ENCODE measurements at regions not wholly inside any gene's neighbourhood (a gene's known extent, or its start where the extent isn't known, plus 50 kb on each side); places are given as distances from the start of the nearest gene placed in this dataset.

DNA sequence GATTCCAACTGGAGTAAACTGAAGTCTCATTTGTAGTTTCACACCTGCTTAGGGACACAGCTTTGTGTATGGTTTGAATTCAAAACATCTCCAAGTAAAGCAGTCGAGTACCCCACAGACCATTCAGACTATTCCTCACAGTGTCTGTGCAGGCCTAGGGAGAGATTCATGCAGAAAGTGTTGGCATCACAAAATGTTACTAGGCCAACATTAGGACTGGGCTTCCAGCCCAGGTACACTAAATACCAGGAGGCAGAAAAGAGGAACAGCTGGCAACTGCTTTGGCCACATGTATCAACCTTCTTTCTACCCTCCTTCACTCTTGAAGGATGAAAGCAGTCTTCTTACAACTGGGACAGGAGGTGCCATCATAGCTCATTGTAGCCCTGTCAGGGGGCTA, 270.4 kb upstream of the TMEFF2 start:
- Histone ChIP-seq H3K27me3 (ENCODE audit: insufficient read depth, low read length) (no peaks in the 10 kb centered on the region), H3K9me3 (ENCODE audit: insufficient read depth, low read depth, low read length) (no peaks in the 10 kb centered on the region), H3K4me3 (ENCODE audit: low read length) (no peak overlapping the region), H3K4me1 (ENCODE audit: insufficient read depth, low read length) (no peaks in the 10 kb centered on the region), H3K9ac (ENCODE audit: low read depth, low read length) (no peak overlapping the region), H3K27ac (ENCODE audit: low read depth, low read length) (no peak overlapping the region), H3K36me3 (ENCODE audit: insufficient read depth, low read length) (no peaks in the 10 kb centered on the region)
- WGBS: 100% methylated on average over 1 of the region's 1 CpG

DNA sequence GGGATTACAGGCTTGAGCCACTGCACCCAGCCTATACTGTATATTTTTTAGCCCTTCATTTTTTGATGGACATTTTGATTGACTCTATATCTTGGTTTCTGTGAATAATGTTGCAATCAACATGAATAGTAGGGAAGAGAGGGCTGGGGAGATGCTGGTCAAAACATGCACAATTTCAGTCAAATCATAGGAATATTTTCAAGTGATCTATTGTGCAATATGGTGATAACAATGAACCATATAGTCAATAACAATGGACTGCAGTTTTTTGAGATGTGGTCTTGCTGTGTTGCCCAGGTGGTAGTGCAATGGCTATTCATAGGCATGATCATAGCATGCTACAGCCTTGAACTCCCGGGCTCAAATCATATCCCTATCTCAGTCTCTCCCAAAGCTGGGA, 264.7 kb upstream of the TMEFF2 start:
- H3K9me3 ChIP-seq (ENCODE audit: insufficient read depth, low read depth, low read length): no peaks in the 10 kb centered on the region
- no peak overlapping the region for H3K9ac ChIP-seq (ENCODE audit: low read depth, low read length)
- H3K27ac ChIP-seq (ENCODE audit: low read depth, low read length): no peak overlapping the region
- H3K27me3 ChIP-seq (ENCODE audit: insufficient read depth, low read length): no peaks in the 10 kb centered on the region
- no peaks in the 10 kb centered on the region for H3K36me3 ChIP-seq (ENCODE audit: insufficient read depth, low read length)
- H3K4me1 ChIP-seq (ENCODE audit: insufficient read depth, low read length): no peaks in the 10 kb centered on the region
- WGBS: no CpG with 5 or more reads among the region's 1 CpG
- H3K4me3 ChIP-seq (ENCODE audit: low read length): no peak overlapping the region

DNA sequence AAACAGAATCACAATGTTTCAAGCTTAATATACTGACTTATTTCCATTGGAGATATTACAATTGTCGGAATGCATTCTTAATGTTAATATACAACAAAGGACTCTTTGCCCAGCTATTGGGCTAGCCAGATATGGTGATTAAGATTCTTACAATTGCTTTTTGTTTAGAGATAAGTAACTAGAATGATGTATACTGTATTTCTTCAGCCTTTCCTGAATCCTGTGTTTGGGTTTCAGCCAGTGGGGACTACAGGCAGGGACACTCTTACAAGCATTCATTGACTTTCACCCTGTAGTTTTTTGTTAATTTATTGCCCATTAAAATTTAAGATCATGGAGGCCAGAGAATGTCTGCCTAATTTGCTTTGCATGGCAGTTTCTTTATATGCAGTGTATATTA, 254.1 kb upstream of the TMEFF2 start:
- WGBS: no CpG with 5 or more reads among the region's 1 CpG
- Histone ChIP-seq H3K36me3 (ENCODE audit: insufficient read depth, low read length) (no peaks in the 10 kb centered on the region), H3K4me1 (ENCODE audit: insufficient read depth, low read length) (no peaks in the 10 kb centered on the region), H3K27ac (ENCODE audit: low read depth, low read length) (no peak overlapping the region), H3K9me3 (ENCODE audit: insufficient read depth, low read depth, low read length) (no peaks in the 10 kb centered on the region), H3K4me3 (ENCODE audit: low read length) (no peak overlapping the region), H3K27me3 (ENCODE audit: insufficient read depth, low read length) (no peaks in the 10 kb centered on the region), H3K9ac (ENCODE audit: low read depth, low read length) (no peak overlapping the region)

DNA sequence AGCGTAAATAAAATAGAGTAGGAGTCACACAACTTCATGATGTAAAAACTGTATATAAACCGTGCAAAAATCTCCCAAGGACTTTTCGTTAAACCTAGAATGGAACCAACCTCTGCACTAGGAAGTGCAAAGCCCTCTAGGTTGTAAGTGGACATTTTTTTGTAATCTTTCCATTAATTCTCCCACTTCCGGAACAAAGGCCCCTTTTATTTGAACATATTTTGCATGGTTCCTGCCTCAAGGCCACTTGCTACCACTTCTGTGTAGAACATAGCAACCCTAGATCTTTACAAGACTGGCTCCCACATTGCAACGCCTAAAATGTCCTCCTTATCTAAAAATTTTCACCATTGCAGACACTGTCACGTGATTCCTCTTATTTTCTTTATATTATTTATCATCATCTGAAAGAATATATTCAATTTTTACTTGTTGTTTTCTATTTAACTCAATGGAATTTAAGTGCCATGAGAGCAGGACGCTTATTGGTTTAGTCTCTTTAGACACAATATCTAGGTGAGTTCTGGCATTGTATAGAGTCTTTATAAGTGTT, 249.6 kb upstream of the TMEFF2 start:
- 81% methylated on average over 7 of the region's 7 CpGs for whole genome bisulfite sequencing
- no peaks in the 10 kb centered on the region for H3K36me3 ChIP-seq (ENCODE audit: insufficient read depth, low read length)
- H3K4me1 ChIP-seq (ENCODE audit: insufficient read depth, low read length): no peaks in the 10 kb centered on the region
- H3K27me3 ChIP-seq (ENCODE audit: insufficient read depth, low read length): no peaks in the 10 kb centered on the region
- no peak overlapping the region for H3K4me3 ChIP-seq (ENCODE audit: low read length)
- no peak overlapping the region for H3K27ac ChIP-seq (ENCODE audit: low read depth, low read length)
- H3K9me3 ChIP-seq (ENCODE audit: insufficient read depth, low read depth, low read length): no peaks in the 10 kb centered on the region
- H3K9ac ChIP-seq (ENCODE audit: low read depth, low read length): no peak overlapping the region

DNA sequence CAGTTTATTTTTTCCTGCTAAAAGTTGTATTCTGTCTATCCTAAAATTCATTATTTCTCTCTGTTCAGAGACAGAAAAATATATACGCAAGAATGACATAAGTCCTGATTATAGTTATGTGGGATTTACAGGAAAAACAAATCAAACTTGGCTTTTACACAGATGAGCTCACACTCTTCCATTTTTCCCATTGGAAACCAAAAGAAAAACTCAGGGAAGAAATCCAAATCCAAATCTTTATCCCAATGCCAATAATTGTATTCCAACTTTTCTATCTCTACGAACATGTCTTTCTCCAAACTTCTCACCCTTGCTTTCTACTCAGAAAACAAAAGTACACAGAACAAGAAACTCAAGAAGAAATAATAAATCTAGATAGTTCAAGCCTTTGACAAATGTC, 249.1 kb upstream of the TMEFF2 start:
- no peaks in the 10 kb centered on the region for H3K27me3 ChIP-seq (ENCODE audit: insufficient read depth, low read length)
- no peak overlapping the region for H3K9ac ChIP-seq (ENCODE audit: low read depth, low read length)
- H3K36me3 ChIP-seq (ENCODE audit: insufficient read depth, low read length): no peaks in the 10 kb centered on the region
- no peak overlapping the region for H3K27ac ChIP-seq (ENCODE audit: low read depth, low read length)
- H3K4me1 ChIP-seq (ENCODE audit: insufficient read depth, low read length): no peaks in the 10 kb centered on the region
- H3K4me3 ChIP-seq (ENCODE audit: low read length): no peak overlapping the region
- WGBS: 97% methylated on average over 1 of the region's 2 CpGs
- no peaks in the 10 kb centered on the region for H3K9me3 ChIP-seq (ENCODE audit: insufficient read depth, low read depth, low read length)

DNA sequence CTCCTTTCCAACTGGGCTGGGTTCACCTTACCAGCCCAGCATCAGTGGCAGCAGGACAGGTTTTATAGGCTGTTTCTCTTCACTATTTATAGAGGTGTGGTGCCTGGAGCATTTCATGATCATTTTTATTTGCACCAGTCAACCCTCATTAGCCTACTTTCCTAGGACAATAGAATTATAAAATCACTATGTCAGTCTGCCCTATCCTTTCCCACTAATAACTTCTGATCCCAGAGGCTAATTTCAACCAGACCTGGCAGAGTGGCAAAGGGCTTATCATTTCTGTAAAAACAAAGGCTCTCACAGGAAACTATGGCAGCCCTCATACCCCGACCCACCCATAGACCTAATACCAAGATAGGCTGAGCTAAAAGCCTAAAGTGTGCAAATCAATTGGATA, 243.5 kb upstream of the TMEFF2 start:
- Histone ChIP-seq H3K9ac (ENCODE audit: low read depth, low read length) (no peak overlapping the region), H3K36me3 (ENCODE audit: insufficient read depth, low read length) (no peaks in the 10 kb centered on the region), H3K27ac (ENCODE audit: low read depth, low read length) (no peak overlapping the region), H3K9me3 (ENCODE audit: insufficient read depth, low read depth, low read length) (no peaks in the 10 kb centered on the region), H3K27me3 (ENCODE audit: insufficient read depth, low read length) (no peaks in the 10 kb centered on the region), H3K4me3 (ENCODE audit: low read length) (no peak overlapping the region), H3K4me1 (ENCODE audit: insufficient read depth, low read length) (peaks cover 5% of the 10 kb centered on the region; the same call in 1 of the 2 replicates)
- WGBS: no CpG with 5 or more reads among the region's 1 CpG

DNA sequence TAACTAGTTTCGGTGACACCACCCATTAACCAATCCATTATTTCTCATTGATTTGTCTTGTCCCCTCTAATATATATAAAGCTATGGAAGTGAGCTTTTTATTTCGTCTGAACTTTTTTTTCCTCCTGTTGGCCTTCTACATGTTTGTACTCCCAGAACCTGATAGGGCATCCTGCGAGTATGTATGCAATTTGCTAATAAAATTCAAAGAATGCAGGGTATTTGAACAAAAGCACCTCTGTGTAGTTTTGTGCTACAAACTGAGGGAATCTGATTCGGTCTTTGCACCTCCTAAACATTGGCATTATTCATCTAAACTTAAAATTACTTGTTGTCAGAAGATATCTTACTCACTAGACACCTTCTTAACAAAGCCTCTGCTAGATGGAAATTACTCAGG, 242.9 kb upstream of the TMEFF2 start:
- 97% methylated on average over 3 of the region's 4 CpGs for WGBS
- Histone ChIP-seq H3K9me3 (ENCODE audit: insufficient read depth, low read depth, low read length) (no peaks in the 10 kb centered on the region), H3K9ac (ENCODE audit: low read depth, low read length) (no peak overlapping the region), H3K36me3 (ENCODE audit: insufficient read depth, low read length) (no peaks in the 10 kb centered on the region), H3K4me3 (ENCODE audit: low read length) (no peak overlapping the region), H3K27ac (ENCODE audit: low read depth, low read length) (no peak overlapping the region), H3K4me1 (ENCODE audit: insufficient read depth, low read length) (peaks cover 5% of the 10 kb centered on the region; the same call in 1 of the 2 replicates), H3K27me3 (ENCODE audit: insufficient read depth, low read length) (no peaks in the 10 kb centered on the region)

DNA sequence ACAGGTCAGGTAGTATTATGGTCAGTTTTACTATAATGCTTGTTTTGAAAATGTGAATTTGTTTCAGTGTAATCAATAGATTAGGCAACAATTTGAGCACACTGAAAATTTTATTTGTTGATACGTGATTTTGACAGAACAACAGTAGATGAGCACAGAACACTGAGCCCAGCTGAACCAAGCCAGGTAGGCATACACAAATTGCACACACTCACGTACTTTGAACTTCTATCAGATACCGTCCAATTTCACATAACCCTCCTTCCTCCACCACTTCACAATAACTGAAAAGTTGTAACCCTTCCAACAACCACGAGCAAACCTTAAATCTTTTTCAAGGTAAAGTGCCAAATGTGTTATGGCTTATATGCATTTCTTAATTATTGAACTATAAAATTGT, 229.5 kb upstream of the TMEFF2 start:
- Histone ChIP-seq H3K36me3 (ENCODE audit: insufficient read depth, low read length) (no peaks in the 10 kb centered on the region), H3K4me3 (ENCODE audit: low read length) (no peak overlapping the region), H3K4me1 (ENCODE audit: insufficient read depth, low read length) (no peaks in the 10 kb centered on the region), H3K9ac (ENCODE audit: low read depth, low read length) (no peak overlapping the region), H3K27ac (ENCODE audit: low read depth, low read length) (no peak overlapping the region), H3K9me3 (ENCODE audit: insufficient read depth, low read depth, low read length) (no peaks in the 10 kb centered on the region), H3K27me3 (ENCODE audit: insufficient read depth, low read length) (no peaks in the 10 kb centered on the region)
- WGBS: 100% methylated on average over 4 of the region's 4 CpGs

DNA sequence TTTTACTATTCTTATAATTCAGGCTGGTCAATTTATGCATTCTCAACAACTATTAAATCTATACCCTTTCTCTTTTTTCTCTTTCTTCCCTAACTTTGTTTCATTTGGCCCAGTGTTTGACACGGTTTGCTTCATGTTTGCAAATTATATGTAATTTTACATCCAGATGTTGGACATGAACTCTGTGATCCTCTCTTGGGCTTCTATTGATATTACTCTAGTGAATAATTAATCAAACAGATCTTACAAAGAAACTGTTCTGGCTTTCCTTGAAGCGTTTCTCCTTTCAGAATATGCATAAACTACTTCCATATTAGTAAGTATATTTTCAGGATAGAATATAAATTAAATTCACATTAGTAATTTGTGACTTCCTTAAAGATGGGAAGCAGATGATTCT, 225.1 kb upstream of the TMEFF2 start:
- H3K4me1 ChIP-seq (ENCODE audit: insufficient read depth, low read length): no peaks in the 10 kb centered on the region
- H3K27me3 ChIP-seq (ENCODE audit: insufficient read depth, low read length): no peaks in the 10 kb centered on the region
- no peak overlapping the region for H3K9ac ChIP-seq (ENCODE audit: low read depth, low read length)
- H3K27ac ChIP-seq (ENCODE audit: low read depth, low read length): no peak overlapping the region
- no peak overlapping the region for H3K4me3 ChIP-seq (ENCODE audit: low read length)
- H3K36me3 ChIP-seq (ENCODE audit: insufficient read depth, low read length): no peaks in the 10 kb centered on the region
- no peaks in the 10 kb centered on the region for H3K9me3 ChIP-seq (ENCODE audit: insufficient read depth, low read depth, low read length)
- WGBS: no CpG with 5 or more reads among the region's 2 CpGs

DNA sequence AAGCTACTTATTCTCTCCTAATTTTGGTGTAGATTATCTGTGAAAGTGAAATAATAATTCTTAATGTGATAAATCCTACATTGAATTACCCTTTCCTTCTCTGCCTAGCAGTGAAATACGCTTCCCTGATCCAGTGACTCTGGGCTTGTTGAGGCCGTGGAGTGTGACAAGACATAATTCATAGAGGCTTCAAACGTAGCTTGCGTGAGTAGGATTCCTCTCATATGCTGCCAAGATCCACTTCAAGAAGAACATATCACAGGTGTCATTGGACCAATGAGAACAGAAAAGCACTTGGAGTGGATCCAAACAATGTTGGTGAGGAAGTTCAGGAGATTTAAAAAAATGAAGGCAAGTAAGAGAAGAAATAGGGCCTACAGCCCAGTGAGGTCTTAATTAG, 221.3 kb upstream of the TMEFF2 start:
- Histone ChIP-seq H3K36me3 (ENCODE audit: insufficient read depth, low read length) (no peaks in the 10 kb centered on the region), H3K9me3 (ENCODE audit: insufficient read depth, low read depth, low read length) (0 out of 2 replicates have a peak, but pooled peaks cover 13% of the 10 kb centered on the region), H3K9ac (ENCODE audit: low read depth, low read length) (no peak overlapping the region), H3K27ac (ENCODE audit: low read depth, low read length) (no peak overlapping the region), H3K27me3 (ENCODE audit: insufficient read depth, low read length) (no peaks in the 10 kb centered on the region), H3K4me1 (ENCODE audit: insufficient read depth, low read length) (no peaks in the 10 kb centered on the region), H3K4me3 (ENCODE audit: low read length) (no peak overlapping the region)
- WGBS: 68% methylated on average over 4 of the region's 4 CpGs

DNA sequence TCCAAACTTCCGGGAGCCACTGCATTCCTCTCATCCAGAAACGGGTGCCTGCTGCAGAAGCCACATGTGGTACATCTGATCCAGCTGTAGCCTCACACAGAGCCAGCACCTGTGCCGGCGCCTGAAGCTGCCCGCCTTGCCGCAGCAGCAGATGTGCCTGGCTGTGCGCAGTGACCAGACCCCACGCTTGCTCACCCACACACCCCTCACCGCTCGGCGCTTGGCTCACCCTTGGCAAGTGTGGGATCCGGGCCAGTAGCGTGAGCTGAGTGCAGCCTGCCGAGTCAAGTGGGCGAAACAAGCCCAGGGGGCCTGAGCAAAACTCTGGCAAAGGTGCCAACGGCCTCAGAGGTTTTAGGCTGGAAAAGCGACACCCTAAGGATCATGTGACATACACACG, 220.1 kb upstream of the TMEFF2 start:
- H3K4me1 ChIP-seq (ENCODE audit: insufficient read depth, low read length): no peaks in the 10 kb centered on the region
- H3K9ac ChIP-seq (ENCODE audit: low read depth, low read length): no peak overlapping the region
- 92% methylated on average over 18 of the region's 18 CpGs for WGBS
- H3K9me3 ChIP-seq (ENCODE audit: insufficient read depth, low read depth, low read length): 0 out of 2 replicates have a peak, but pooled peaks cover 13% of the 10 kb centered on the region
- no peaks in the 10 kb centered on the region for H3K36me3 ChIP-seq (ENCODE audit: insufficient read depth, low read length)
- no peak overlapping the region for H3K4me3 ChIP-seq (ENCODE audit: low read length)
- H3K27ac ChIP-seq (ENCODE audit: low read depth, low read length): no peak overlapping the region
- H3K27me3 ChIP-seq (ENCODE audit: insufficient read depth, low read length): no peaks in the 10 kb centered on the region
